ENCODE measurements at regions not wholly inside any gene's neighbourhood (a gene's known extent, or its start where the extent isn't known, plus 50 kb on each side); places are given as distances from the start of the nearest gene placed in this dataset.
"Not testable (repeated sequence)": the region's sequence is repeated elsewhere in the genome, so short reads cannot be mapped to it uniquely, and the experiment has no call there.

GRCh38 chr12:25416516-25416915 lies 136.6 kb downstream of the LMNTD1 start:
- no peak for TF ChIP-seq CTCF (IDR thresholded peaks at IDR 0.05)
- Histone ChIP-seq H3K4me3 (no peak overlapping the region), H3K27ac (no peak overlapping the region)
- DNase-seq (ENCODE audit: low spot score), result no peak

- H3K27ac ChIP-seq, result no peak overlapping the region
- TF ChIP-seq CTCF (IDR thresholded peaks at IDR 0.05), result no peak
- no peak overlapping the region for H3K4me3 ChIP-seq
- no peak for DNase-seq (ENCODE audit: low spot score)
These were observed 138.1 kb downstream of the LMNTD1 start for GRCh38 chr12:25415004-25415403.

- TF ChIP-seq CTCF (IDR thresholded peaks at IDR 0.05), result no peak
- no peak for DNase-seq (ENCODE audit: low spot score)
- H3K4me3 ChIP-seq, result no peak overlapping the region
- no peak overlapping the region for H3K27ac ChIP-seq
These were observed 140.3 kb downstream of the LMNTD1 start for GRCh38 chr12:25412735-25413134.

GRCh38 chr12:25404955-25405354 lies 148.1 kb downstream of the LMNTD1 start:
- TF ChIP-seq CTCF (IDR thresholded peaks at IDR 0.05), result no peak
- DNase-seq (ENCODE audit: low spot score), result no peak
- H3K4me3 ChIP-seq, result no peak overlapping the region
- no peak overlapping the region for H3K27ac ChIP-seq

- Histone ChIP-seq H3K4me3 (no peak overlapping the region), H3K27ac (no peak overlapping the region)
- no peak for TF ChIP-seq CTCF (IDR thresholded peaks at IDR 0.05)
- DNase-seq (ENCODE audit: low spot score), result no peak
These were observed 151.0 kb upstream of the KRAS start for GRCh38 chr12:25401547-25402345.

GRCh38 chr12:25397001-25397400 lies 146.3 kb upstream of the KRAS start:
- no peak for DNase-seq (ENCODE audit: low spot score)
- no peak for TF ChIP-seq CTCF (IDR thresholded peaks at IDR 0.05)
- Histone ChIP-seq H3K4me3 (no peak overlapping the region), H3K27ac (no peak overlapping the region)

- DNase-seq (ENCODE audit: low spot score), result no peak
- TF ChIP-seq CTCF (IDR thresholded peaks at IDR 0.05), result no peak
These were observed 144.5 kb upstream of the KRAS start for GRCh38 chr12:25395227-25395626.

GRCh38 chr12:25394775-25395174 lies 144.0 kb upstream of the KRAS start:
- not testable (repeated sequence) for DNase-seq (ENCODE audit: low spot score); H3K4me3 ChIP-seq; H3K27ac ChIP-seq

More at GRCh38 chr12:25395227-25395626, 144.5 kb upstream of the KRAS start:
- H3K27ac ChIP-seq, result no peak overlapping the region
- no peak overlapping the region for H3K4me3 ChIP-seq
